Colonic mucosa (tissue), 4 donors: ENCODE measurements at regions not wholly inside any gene's neighbourhood (a gene's known extent, or its start where the extent isn't known, plus 50 kb on each side); places are given as distances from the start of the nearest gene placed in this dataset.

ENCODE experiments used
- DNase-seq: peaks from one replicate; pipeline ENCODE4 v3.0.0-alpha.2; 2020
- H3K27ac ChIP-seq: fragments of 200-600 bp; one replicate; pipeline ENCODE4 v1.8.0; 2021
- H3K27me3 ChIP-seq: fragments of 200-600 bp; one replicate; pipeline ENCODE4 v1.8.0; 2021
- H3K36me3 ChIP-seq: fragments of 200-600 bp; one replicate; pipeline ENCODE4 v1.8.0; 2021
- H3K4me1 ChIP-seq: fragments of 200-600 bp; one replicate; pipeline ENCODE4 v1.8.0; 2021; ENCODE audit warnings: mild to moderate bottlenecking
- H3K4me3 ChIP-seq: fragments of 200-600 bp; one replicate; pipeline ENCODE4 v1.8.0; 2021
- H3K9ac ChIP-seq, 2 donors: one replicate each; pipeline ENCODE4 v1.7.0; 2013; ENCODE audit warnings: control low read depth in 2 of 2, low read depth in 2 of 2, low read length in 2 of 2
- H3K9me3 ChIP-seq: fragments of 200-600 bp; one replicate; pipeline ENCODE4 v1.8.0; 2021
- intact Hi-C: fragments of 100-400 bp; cut with DNase I; formaldehyde crosslinking; loops from one replicate; pipeline ENCODE4 v1.14.1; 2022
- TF ChIP-seq, protein P1 (sequence below): fragments of 200-600 bp; IDR thresholded peaks from one replicate; pipeline ENCODE4 v1.8.0; 2022; ENCODE audit warnings: antibody characterized with exemption, mild to moderate bottlenecking
- donor health status: healthy.
- donor health status: DM: no; HTN: no; CAD: no.
- donor health status: DM: no; HTN: no; CAD: no.

DNA sequence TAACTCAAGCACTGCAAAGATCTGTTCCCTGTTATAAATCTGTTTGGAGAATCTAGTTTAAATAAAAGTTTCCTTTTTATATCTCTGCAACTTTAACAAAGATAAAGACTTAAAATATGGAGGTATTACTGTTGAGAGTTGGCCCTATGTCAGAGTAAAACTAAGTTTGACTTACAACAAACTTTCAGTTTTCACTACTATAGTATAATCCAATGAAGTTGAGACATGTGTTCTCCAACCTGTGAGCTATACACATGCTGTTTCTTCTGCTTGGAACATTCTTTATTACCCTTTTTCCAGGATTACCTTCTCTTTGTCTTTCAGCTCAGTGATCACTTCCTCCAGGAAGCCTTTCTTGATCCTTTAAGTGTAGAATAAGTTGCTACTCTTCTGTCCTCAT lies 1109.3 kb downstream of the MAT2B start:
- no peak for DNase-seq
- intact Hi-C loops: no loop called here
- no peaks in the 10 kb centered on the region for H3K4me1 ChIP-seq
- H3K27ac ChIP-seq: no peak overlapping the region
- H3K9ac ChIP-seq: no peak overlapping the region
- TF ChIP-seq, protein P1, sequence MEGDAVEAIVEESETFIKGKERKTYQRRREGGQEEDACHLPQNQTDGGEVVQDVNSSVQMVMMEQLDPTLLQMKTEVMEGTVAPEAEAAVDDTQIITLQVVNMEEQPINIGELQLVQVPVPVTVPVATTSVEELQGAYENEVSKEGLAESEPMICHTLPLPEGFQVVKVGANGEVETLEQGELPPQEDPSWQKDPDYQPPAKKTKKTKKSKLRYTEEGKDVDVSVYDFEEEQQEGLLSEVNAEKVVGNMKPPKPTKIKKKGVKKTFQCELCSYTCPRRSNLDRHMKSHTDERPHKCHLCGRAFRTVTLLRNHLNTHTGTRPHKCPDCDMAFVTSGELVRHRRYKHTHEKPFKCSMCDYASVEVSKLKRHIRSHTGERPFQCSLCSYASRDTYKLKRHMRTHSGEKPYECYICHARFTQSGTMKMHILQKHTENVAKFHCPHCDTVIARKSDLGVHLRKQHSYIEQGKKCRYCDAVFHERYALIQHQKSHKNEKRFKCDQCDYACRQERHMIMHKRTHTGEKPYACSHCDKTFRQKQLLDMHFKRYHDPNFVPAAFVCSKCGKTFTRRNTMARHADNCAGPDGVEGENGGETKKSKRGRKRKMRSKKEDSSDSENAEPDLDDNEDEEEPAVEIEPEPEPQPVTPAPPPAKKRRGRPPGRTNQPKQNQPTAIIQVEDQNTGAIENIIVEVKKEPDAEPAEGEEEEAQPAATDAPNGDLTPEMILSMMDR: no peak
- H3K36me3 ChIP-seq: no peaks in the 10 kb centered on the region
- no peak overlapping the region for H3K4me3 ChIP-seq
- H3K9me3 ChIP-seq: no peaks in the 10 kb centered on the region
- H3K27me3 ChIP-seq: no peaks in the 10 kb centered on the region

DNA sequence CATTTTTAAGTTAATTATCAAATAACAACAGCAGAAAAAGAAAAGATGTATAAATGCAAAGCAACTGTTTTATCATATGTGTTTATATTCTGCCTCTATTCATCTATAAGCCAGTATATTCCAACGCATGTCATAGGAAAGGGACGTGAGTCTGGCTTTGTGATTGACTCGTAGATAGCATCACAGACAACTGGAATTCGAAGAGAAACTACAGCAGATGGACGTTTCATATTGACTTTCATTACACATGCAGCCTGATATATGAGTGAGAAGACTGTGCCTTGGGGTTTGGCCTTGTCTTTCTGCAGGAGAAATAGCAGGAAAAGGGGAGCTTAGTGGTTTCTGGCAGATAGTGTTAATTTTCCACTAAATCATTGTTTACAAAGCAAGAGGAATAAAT lies 1111.9 kb downstream of the MAT2B start:
- no peak for DNase-seq

DNA sequence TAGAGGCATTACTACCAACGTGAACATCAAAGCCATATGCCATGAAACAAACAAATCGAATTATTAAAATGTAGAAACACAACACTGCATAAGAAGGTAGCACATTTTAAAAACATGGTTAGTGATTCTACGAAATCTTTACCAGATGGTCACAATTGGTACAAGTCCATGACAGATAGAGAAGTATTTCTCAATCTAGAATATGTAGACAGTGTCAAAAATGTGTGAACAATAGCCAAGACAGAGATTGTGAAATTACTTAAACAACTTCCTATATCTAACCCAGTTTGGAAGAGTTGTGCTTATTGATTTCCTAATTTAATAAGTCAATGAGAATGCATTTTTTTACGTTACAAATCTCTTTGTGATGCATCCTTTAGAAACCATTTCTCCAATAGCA lies 1121.6 kb downstream of the MAT2B start:
- Histone ChIP-seq H3K4me3 (no peak overlapping the region), H3K27me3 (no peaks in the 10 kb centered on the region), H3K27ac (no peak overlapping the region), H3K9me3 (no peaks in the 10 kb centered on the region), H3K9ac (no peak overlapping the region), H3K36me3 (no peaks in the 10 kb centered on the region), H3K4me1 (no peaks in the 10 kb centered on the region)
- intact Hi-C loops: no loop called here
- TF ChIP-seq, protein P1: no peak
- DNase-seq: no peak

More for the DNA sequence above, 1111.9 kb downstream of the MAT2B start:
- H3K4me3 ChIP-seq: no peak overlapping the region
- intact Hi-C loops: no loop called here
- no peaks in the 10 kb centered on the region for H3K4me1 ChIP-seq
- H3K9ac ChIP-seq: no peak overlapping the region
- H3K9me3 ChIP-seq: no peaks in the 10 kb centered on the region
- TF ChIP-seq, protein P1: no peak
- no peaks in the 10 kb centered on the region for H3K36me3 ChIP-seq
- H3K27me3 ChIP-seq: no peaks in the 10 kb centered on the region
- no peak overlapping the region for H3K27ac ChIP-seq

DNA sequence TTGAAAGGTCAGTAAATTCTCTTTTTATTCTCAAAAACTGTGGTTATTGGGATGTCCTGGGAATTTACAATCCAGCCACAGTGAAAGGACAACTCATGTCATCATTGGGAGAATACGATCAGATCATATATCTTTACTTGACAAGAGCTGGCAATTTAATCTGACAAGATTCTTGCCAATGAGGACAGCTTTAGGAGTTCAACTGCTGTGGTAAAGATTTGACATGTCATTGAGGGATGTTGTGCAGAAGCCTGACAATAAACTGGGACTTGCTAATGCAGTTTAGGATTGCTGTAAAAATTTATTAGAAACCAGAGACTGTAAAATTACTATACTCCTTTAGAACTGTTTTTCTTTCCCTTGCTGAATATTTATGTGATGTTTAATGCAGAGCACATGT lies 1131.0 kb downstream of the MAT2B start:
- no peaks in the 10 kb centered on the region for H3K27me3 ChIP-seq
- H3K36me3 ChIP-seq: no peaks in the 10 kb centered on the region
- TF ChIP-seq, protein P1: no peak

DNA sequence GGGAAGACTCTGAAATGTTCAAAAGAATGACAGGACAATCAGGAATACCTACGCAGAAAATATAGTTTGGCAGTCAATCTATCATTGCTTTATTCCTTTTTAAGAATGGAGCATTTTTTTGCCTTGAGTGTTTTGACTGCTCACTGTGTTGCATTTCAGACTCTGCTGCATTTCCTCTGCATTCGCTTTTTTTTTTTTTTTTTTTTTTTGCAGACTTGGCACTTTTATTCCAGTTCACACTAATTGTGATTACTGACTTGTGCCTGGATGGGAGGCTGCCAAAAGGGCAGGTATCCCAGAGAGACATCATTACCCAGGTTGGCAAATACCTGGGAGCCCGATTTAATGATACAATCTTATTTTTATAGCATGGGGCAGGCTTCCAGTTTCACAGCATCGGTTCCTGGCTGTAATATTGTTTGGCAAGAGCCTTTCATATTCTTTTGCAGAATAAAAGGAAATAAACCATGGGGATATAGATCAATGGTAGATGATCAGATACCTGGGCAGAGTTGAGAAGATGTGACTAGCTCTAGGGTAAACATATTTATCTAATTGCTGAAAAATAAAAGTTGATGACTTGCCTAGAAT lies 1132.6 kb downstream of the MAT2B start:
- H3K27ac ChIP-seq: no peak overlapping the region
- TF ChIP-seq, protein P1: no peak
- no peak overlapping the region for H3K9ac ChIP-seq
- intact Hi-C loops: no loop called here
- H3K9me3 ChIP-seq: no peaks in the 10 kb centered on the region
- no peaks in the 10 kb centered on the region for H3K27me3 ChIP-seq
- H3K4me1 ChIP-seq: no peaks in the 10 kb centered on the region
- H3K36me3 ChIP-seq: no peaks in the 10 kb centered on the region
- DNase-seq: no peak
- H3K4me3 ChIP-seq: no peak overlapping the region

More for the DNA sequence above, 1131.0 kb downstream of the MAT2B start:
- DNase-seq: no peak
- no peak overlapping the region for H3K4me3 ChIP-seq
- H3K9me3 ChIP-seq: no peaks in the 10 kb centered on the region
- H3K9ac ChIP-seq: no peak overlapping the region
- H3K27ac ChIP-seq: no peak overlapping the region
- intact Hi-C loops: no loop called here
- no peaks in the 10 kb centered on the region for H3K4me1 ChIP-seq
